T-helper 2 cell treated with Interferon-gamma antibody and Interleukin-4, amounts not matched to agents 100 ng/mL and 5 ng/mL, for 36 hours (primary cell): ENCODE measurements at regions not wholly inside any gene's neighbourhood (a gene's known extent, or its start where the extent isn't known, plus 50 kb on each side); places are given as distances from the start of the nearest gene placed in this dataset.
"Not testable (repeated sequence)": the region's sequence is repeated elsewhere in the genome, so short reads cannot be mapped to it uniquely, and the experiment has no call there.

Experiments used
- intact Hi-C: fragments of 100-400 bp; cut with micrococcal nuclease; formaldehyde crosslinking; loops from one replicate; pipeline ENCODE4 v1.15.1; 2023

GRCh38 chr13:107927557-107927956, 287.8 kb downstream of the LIG4 start:
- intact Hi-C loops, result no loop called here

GRCh38 chr13:107926515-107926914, 288.8 kb downstream of the LIG4 start:
- intact Hi-C loops, result not testable (repeated sequence)

- intact Hi-C loops, result not testable (repeated sequence)
Observed at GRCh38 chr13:107916902-107917301, 298.4 kb downstream of the LIG4 start.

- intact Hi-C loops, result no loop called here
Observed at GRCh38 chr13:107912745-107913144, 302.6 kb downstream of the LIG4 start.

GRCh38 chr13:107907065-107907805, 308.1 kb downstream of the LIG4 start:
- intact Hi-C loops, result no loop called here

- intact Hi-C loops, result no loop called here
Observed at GRCh38 chr13:107906131-107906530, 309.2 kb downstream of the LIG4 start.

GRCh38 chr13:107901996-107902562, 313.3 kb downstream of the LIG4 start:
- intact Hi-C loops, result no loop called here

- intact Hi-C loops, result no loop called here
Observed at GRCh38 chr13:107901230-107901629, 314.1 kb downstream of the LIG4 start.

GRCh38 chr13:107900775-107901174, 314.6 kb downstream of the LIG4 start:
- intact Hi-C loops, result no loop called here

- intact Hi-C loops, result no loop called here
Observed at GRCh38 chr13:107886118-107886517, 329.2 kb downstream of the LIG4 start.

GRCh38 chr13:107884564-107884963, 330.8 kb downstream of the LIG4 start:
- intact Hi-C loops, result no loop called here

- intact Hi-C loops, result no loop called here
Observed at GRCh38 chr13:107883561-107884175, 331.7 kb downstream of the LIG4 start.

GRCh38 chr13:107882708-107883560, 332.4 kb downstream of the LIG4 start:
- intact Hi-C loops, result no loop called here

- intact Hi-C loops, result no loop called here
Observed at GRCh38 chr13:107881362-107881761, 334.0 kb downstream of the LIG4 start.

GRCh38 chr13:107874456-107874855, 340.9 kb downstream of the LIG4 start:
- intact Hi-C loops, result no loop called here

GRCh38 chr13:107873926-107874325, 341.4 kb downstream of the LIG4 start:
- intact Hi-C loops, result no loop called here

- intact Hi-C loops, result no loop called here
Observed at GRCh38 chr13:107870400-107870799, 344.9 kb downstream of the LIG4 start.

GRCh38 chr13:107867701-107868661, 347.4 kb downstream of the LIG4 start:
- intact Hi-C loops, result no loop called here

GRCh38 chr13:107866941-107867623, 348.3 kb downstream of the LIG4 start:
- intact Hi-C loops, result no loop called here
